NCI-H2196 treated with DMSO at 0.1 percent for 48 hours (cell line): ENCODE measurements at regions not wholly inside any gene's neighbourhood (a gene's known extent, or its start where the extent isn't known, plus 50 kb on each side); places are given as distances from the start of the nearest gene placed in this dataset.
"Not testable (repeated sequence)": the region's sequence is repeated elsewhere in the genome, so short reads cannot be mapped to it uniquely, and the experiment has no call there.

Experiments used
- DNase-seq: peaks from one replicate; lab custom pipeline; 2025; ENCODE audit not compliant: unreplicated experiment; lab: John Stamatoyannopoulos, UW

GRCh38 chr13:44783994-44784707 lies 205.1 kb downstream of the NUFIP1 start:
- DNase-seq = no peak

DNA sequence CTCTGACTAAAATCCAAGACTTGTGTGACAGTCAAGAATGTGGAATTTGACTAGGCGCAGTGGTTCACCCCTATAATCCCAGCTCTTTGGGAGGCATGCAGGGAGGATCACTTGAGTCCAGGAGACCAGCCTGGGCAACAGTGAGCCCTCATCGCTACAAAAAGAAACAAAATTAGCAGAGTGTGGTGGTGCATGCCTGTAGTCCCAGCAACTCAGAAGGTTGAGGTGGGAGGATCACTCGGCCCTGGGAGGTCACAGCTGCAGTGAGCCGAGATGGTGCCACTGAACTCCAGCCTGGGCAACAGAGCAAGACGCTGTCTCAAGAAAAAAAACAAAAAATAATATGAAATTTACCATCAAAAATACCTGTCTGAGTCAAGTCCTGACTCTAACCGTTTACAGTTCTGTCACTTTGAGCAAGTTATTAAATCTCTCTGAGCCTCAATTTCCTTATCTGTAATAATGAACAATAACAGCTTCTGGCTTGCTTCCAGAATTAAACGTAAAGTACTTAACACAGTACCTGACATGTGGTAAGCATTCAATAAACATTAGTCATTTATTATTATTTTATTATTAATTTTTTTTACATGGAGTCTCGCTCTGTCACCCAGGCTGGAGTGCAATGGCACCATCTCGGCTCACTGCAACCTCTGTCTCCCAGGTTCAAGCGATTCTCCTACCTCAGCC lies 204.6 kb upstream of the TSC22D1 start:
- no peak for DNase-seq

GRCh38 chr13:44778761-44779484 lies 202.8 kb upstream of the TSC22D1 start:
- no peak for DNase-seq

DNA sequence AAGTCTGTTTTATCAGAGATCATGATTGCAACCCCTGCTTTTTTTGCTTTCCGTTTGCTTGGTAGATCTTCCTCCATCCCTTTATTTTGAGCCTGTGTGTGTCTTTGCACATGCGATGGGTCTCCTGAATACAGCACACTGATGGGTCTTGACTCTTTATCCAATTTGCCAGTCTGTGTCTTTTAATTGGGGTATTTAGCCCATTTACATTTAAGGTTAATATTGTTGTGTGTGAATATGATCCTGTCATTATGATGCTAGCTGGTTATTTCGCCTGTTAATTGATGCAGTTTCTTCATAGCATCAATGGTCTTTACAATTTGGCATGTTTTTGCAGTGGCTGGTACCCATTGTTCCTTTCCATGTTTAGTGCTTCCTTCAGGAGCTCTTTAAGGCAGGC lies 199.2 kb upstream of the TSC22D1 start:
- not testable (repeated sequence) for DNase-seq

DNA sequence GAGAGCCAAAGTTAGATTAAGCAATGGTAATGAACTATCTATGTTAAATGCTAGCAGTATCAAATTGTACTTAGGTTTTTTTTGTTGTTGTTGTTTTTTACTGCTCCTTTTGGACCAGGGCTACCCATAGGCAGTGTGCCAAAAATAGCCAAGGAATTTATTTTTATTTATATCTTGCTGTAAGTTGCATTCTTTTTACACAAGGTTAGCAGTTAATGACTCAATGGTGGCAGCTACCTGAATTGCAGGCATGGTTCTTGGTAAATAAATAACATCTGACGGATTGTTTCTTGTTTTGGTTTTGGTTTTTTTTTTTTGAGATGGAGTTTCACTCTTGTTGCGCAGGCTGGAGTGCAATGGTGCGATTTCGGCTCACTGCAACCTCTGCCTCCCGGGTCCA lies 194.8 kb upstream of the TSC22D1 start:
- DNase-seq = no peak

- no peak for DNase-seq
These were observed 193.6 kb upstream of the TSC22D1 start for GRCh38 chr13:44769686-44770085.

DNA sequence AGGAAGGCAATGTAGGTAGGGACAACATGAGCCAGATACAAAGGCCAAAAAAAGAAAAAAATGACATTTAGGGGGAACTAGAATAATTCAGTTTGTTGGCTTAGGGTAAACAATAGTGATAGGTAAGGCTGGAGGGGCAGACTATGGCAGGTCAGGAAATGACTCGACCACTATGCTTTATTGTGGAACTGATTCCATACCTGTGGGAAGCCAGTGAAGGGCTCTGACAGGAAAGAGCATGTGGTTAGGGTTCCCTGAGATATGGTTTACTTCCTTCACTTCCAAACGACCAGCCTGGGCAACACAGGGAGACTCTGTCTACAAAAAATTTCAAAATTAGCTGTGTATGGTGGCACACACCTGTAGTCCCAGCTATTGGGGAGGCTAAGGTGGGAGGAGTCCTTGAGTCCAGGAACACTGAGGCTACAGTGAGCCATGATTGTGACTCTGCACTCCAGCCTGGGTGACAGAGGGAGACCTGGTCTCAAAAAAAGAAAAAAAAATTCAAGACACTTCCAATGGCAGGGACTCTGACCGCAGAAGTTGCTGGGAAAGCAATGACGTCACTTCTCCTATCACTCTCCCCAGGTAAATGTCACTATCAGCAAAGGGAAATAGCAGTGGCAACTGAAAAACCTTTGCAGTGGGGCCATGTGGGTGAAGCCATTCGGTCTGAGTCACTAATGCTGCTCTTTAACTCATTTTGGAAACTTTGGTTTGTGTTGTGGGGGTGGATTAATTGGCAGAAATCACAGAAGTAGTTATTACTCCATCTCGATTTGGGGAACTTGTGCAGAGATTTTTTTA lies 192.8 kb upstream of the TSC22D1 start:
- DNase-seq = no peak

DNA sequence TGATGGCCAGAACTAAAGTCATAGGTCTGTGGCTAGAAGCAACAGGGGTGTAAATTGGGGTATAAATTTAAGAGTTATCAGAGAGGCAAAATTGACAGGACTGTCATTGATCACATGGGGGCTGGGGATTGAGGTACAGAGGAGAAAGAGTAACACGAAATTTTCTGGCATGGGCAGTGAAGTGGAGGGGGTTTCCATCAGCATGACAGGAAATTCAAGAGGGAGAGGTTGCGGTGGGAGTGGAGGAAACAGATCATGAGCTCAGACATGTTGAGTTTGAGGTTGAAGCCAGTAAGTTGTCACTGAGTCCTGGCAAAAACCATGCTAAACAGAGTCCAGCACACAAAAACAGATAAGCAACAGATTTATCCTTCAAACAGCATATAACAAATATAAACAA lies 192.1 kb upstream of the TSC22D1 start:
- DNase-seq = no peak

- no peak for DNase-seq
These were observed 188.9 kb upstream of the TSC22D1 start for GRCh38 chr13:44765001-44765471.

DNA sequence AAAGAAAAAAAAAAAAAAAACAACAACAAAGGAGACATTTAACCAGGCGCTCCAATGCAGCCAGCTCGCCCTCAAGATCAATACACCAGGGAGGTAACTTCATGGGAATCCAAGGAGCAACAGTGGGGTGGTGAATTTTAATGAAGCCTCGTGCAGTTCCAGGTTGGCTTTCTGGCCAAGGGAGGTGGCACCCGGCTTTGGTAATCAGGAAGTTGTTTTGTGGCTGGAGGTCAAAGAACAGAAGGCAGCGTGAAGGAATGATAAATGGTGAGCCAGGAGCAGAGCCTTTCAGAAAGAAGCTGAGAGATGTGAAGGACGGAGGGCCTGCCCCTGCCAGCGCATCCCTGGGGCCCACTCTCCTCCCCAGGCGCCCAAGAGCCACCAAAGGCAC lies 188.2 kb upstream of the TSC22D1 start:
- DNase-seq = no peak

DNA sequence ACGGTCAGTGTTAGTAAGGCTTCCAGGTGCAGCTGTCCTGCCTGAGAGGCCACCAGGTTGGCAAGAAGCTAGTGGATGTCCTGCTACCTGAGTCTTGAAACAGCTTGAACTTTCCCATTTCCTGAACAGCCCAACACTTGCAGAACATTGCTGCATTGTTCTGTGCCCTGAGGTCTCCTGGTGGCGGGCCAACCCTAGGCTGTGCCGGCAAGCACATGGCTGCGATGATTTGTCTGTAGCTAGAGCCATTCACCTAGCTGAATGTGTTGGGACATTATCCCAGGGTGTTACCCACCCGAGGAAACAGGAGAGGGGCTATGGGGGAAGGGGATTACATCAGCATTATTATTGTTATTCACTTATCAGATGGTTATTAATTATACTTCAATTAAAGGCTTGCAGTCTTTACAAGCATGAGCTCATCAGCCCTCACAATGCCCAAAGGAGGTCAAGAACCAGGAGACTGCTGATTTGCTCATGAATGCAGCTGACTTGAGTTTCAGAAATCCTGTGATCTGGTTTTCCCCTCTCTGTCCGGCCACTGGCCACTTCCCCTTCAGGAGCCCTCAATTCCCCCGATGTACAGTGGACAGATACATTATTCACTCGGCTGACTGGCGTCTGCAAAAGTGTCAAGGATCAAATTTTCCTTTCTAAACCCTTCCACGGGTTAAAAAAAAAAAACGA lies 187.6 kb upstream of the TSC22D1 start:
- no peak for DNase-seq

- DNase-seq = no peak
These were observed 186.8 kb upstream of the TSC22D1 start for GRCh38 chr13:44762911-44763310.

GRCh38 chr13:44760434-44760833 lies 184.3 kb upstream of the TSC22D1 start:
- DNase-seq = no peak

- peak; percentile 33 for DNase-seq
These were observed 183.5 kb upstream of the TSC22D1 start for GRCh38 chr13:44759384-44760360.

- peak; percentile 5 for DNase-seq
These were observed 182.7 kb upstream of the TSC22D1 start for GRCh38 chr13:44758630-44759383.

DNA sequence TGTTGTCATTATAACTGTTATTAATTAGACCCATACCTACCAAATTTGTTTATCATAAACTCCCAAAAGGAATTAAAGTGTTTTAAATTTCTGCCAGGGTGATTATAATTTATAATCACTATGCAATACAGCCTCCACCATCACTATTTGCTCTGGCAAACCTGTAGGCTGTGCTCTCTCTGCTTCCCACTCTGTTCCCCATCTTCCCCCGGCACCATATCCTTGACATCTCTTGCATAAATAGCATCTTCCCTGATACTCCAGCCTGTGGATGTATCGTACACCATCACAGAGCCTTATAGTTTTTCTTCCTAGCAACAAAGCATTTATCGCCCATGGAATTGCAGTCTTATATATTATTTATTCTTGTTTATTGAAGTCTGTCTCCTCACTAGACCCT lies 181.5 kb upstream of the TSC22D1 start:
- DNase-seq = no peak

DNA sequence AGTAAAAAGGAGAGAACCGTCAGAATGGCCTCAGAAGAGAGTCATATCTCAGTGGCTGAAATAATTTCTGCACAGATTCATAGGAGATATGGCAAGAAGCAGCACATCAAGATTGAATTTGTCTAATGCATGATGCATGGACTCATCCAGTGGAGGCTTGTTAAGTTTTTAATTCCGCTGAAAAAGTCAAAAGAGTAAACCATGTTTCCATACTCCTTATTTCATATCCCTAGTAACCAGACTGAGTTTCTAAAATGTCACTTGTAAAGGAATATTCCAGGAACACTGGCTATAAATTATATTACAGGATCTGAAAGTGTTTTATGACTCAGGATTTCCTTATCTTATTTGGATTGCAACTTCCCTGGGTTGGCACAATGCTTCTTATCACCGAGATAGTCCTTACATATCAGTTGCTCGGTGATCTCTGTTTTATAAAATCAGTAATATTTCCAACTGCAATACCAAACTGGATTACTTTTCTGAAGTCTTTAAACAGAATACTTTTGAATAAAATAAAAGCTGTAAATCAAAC lies 180.2 kb upstream of the TSC22D1 start:
- DNase-seq = no peak

DNA sequence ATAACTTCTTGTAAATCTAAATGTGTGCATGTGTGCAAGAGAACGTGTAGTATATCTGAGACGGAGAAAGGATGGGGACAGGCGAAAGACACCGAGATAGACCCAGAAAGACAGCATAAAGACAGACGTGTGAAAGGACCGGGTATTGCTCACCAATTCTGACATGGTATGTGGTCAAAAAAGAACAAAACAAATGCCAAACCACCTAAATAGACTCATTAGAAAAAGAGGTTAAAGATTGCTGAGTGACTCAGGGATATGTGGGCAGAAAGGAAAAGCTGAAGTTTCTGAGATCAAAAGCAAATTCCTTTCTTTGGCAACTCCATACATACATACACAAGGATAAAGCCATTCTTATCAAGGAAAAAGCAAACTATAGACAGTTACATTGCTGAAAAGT lies 179.7 kb upstream of the TSC22D1 start:
- DNase-seq = no peak
